ENCODE measurements at regions not wholly inside any gene's neighbourhood (a gene's known extent, or its start where the extent isn't known, plus 50 kb on each side); places are given as distances from the start of the nearest gene placed in this dataset.

DNA sequence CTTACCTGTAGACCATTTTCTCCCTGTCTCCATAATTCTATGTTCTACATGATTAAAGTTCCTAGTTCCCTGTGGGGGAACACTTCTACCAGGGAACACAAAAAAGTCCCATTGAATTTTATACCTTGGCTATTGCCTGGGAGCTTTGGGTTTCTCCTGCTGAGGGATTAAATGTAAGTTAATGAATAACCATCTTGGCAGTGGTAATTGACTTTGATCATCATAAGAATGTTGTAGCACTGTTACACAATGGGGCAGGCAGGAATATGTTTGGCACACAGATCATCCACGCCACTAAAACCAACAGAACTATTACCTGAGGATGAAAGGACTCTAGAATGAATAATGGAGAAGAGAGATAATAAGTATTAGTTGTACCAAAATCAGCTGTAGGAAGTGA lies 1106.2 kb upstream of the GJE1 start:
- WGBS, result no CpG with 5 or more reads among the region's 1 CpG
- Histone ChIP-seq H4K91ac (ENCODE audit: low read length) (no peak overlapping the region), H3K36me3 (ENCODE audit: control insufficient read depth in 1 of 2, insufficient read depth in 2 of 2, low read depth in 1 of 2, low read length in 2 of 2) (no peaks in the 10 kb centered on the region), H3K4me3 (ENCODE audit: insufficient read depth in 1 of 2, low read depth in 1 of 2, low read length in 2 of 2) (no peak overlapping the region), H2AK5ac (ENCODE audit: low read length, severe bottlenecking) (no peak overlapping the region), H3K79me1 (replicated peaks; ENCODE audit: low read length, poor library complexity, severe bottlenecking) (no peaks in the 10 kb centered on the region), H2BK5ac (ENCODE audit: low read depth, low read length, poor library complexity, severe bottlenecking) (no peak overlapping the region), H3K9ac (ENCODE audit: low read length) (no peak overlapping the region), H3K18ac (ENCODE audit: low read depth in 1 of 2, low read length in 2 of 2) (no peak overlapping the region), H3K27ac (ENCODE audit: low read length, poor library complexity, severe bottlenecking) (no peak overlapping the region), H3K14ac (ENCODE audit: low read length in 2 of 2) (no peak overlapping the region), H2BK15ac (ENCODE audit: low read depth, poor library complexity, severe bottlenecking) (no peak overlapping the region), H4K8ac (ENCODE audit: low read length) (no peak overlapping the region), H3K9me3 (ENCODE audit: control insufficient read depth, low read length) (peaks cover 3% of the 10 kb centered on the region), H3K4me2 (ENCODE audit: low read length, poor library complexity, severe bottlenecking) (no peak overlapping the region), H3K4me1 (ENCODE audit: control insufficient read depth, insufficient read depth, low read depth, low read length) (peaks cover 2% of the 10 kb centered on the region), H3K4ac (ENCODE audit: low read depth in 1 of 2, low read length in 2 of 2) (no peak overlapping the region), H2BK120ac (ENCODE audit: low read depth, low read length) (no peak overlapping the region), H3K27me3 (ENCODE audit: control insufficient read depth in 1 of 2, insufficient read depth in 1 of 2, low read length in 2 of 2) (no peaks in the 10 kb centered on the region), H2AFZ (ENCODE audit: low read depth, low read length) (no peak overlapping the region), H2BK12ac (ENCODE audit: low read length in 2 of 2) (no peak overlapping the region), H3K23ac (ENCODE audit: low read length in 2 of 2) (no peak overlapping the region)
- no peak for DNase-seq

DNA sequence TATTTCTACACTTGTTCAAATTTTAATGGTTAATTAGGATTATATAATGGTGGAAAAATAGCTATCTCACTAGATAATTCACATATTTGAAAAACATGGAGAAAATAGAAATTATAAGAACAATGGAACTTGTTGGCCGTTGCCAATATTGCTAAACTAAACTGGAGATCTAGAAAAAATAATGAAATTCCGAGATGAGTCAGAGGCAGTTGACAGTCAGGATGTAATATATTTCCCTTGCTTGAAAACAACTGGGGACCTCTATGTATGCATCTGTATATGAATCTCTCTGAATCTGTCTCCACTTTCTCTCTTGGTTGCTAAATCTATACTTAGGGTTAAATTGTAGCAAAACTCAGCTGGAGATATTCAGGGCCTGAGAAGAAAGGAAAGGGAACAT lies 1108.2 kb upstream of the GJE1 start:
- no peak overlapping the region for H3K18ac ChIP-seq (ENCODE audit: low read depth in 1 of 2, low read length in 2 of 2)
- H2BK5ac ChIP-seq (ENCODE audit: low read depth, low read length, poor library complexity, severe bottlenecking), result no peak overlapping the region
- no peaks in the 10 kb centered on the region for H3K36me3 ChIP-seq (ENCODE audit: control insufficient read depth in 1 of 2, insufficient read depth in 2 of 2, low read depth in 1 of 2, low read length in 2 of 2)
- H2AFZ ChIP-seq (ENCODE audit: low read depth, low read length), result no peak overlapping the region
- H3K4me1 ChIP-seq (ENCODE audit: control insufficient read depth, insufficient read depth, low read depth, low read length), result peaks cover 2% of the 10 kb centered on the region
- no peak overlapping the region for H4K91ac ChIP-seq (ENCODE audit: low read length)
- peak; percentile 3 for DNase-seq
- H4K8ac ChIP-seq (ENCODE audit: low read length), result no peak overlapping the region
- no peak overlapping the region for H3K9ac ChIP-seq (ENCODE audit: low read length)
- H3K27me3 ChIP-seq (ENCODE audit: control insufficient read depth in 1 of 2, insufficient read depth in 1 of 2, low read length in 2 of 2), result no peaks in the 10 kb centered on the region
- no peak overlapping the region for H2BK12ac ChIP-seq (ENCODE audit: low read length in 2 of 2)
- H2BK15ac ChIP-seq (ENCODE audit: low read depth, poor library complexity, severe bottlenecking), result no peak overlapping the region
- no peak overlapping the region for H2BK120ac ChIP-seq (ENCODE audit: low read depth, low read length)
- H2AK5ac ChIP-seq (ENCODE audit: low read length, severe bottlenecking), result no peak overlapping the region
- no peak overlapping the region for H3K23ac ChIP-seq (ENCODE audit: low read length in 2 of 2)
- peaks cover 3% of the 10 kb centered on the region for H3K9me3 ChIP-seq (ENCODE audit: control insufficient read depth, low read length)
- no peaks in the 10 kb centered on the region for H3K79me1 ChIP-seq (replicated peaks; ENCODE audit: low read length, poor library complexity, severe bottlenecking)
- no peak overlapping the region for H3K4me2 ChIP-seq (ENCODE audit: low read length, poor library complexity, severe bottlenecking)
- H3K4me3 ChIP-seq (ENCODE audit: insufficient read depth in 1 of 2, low read depth in 1 of 2, low read length in 2 of 2), result no peak overlapping the region
- no peak overlapping the region for H3K27ac ChIP-seq (ENCODE audit: low read length, poor library complexity, severe bottlenecking)
- H3K4ac ChIP-seq (ENCODE audit: low read depth in 1 of 2, low read length in 2 of 2), result no peak overlapping the region
- H3K14ac ChIP-seq (ENCODE audit: low read length in 2 of 2), result no peak overlapping the region
- WGBS, result 89% methylated on average over 2 of the region's 2 CpGs

DNA sequence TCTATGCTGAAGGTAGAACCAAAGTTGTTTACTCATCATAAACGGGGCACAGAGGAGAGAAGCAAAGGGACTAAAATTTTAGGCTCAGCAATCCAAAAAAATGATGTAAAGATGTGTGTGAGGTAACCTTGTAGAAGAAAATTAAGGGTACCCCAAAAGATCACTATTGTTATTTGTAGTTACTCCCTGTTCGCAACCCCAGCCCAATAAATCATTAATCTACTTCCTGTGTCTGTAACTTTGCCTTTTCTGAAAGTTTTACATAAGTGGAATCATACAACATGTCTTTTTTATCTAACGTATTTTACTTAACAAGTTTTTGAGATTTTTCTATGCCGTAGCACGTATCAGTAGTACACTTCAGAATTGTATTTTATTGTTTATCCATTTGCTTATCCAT lies 1114.8 kb upstream of the GJE1 start:
- no peak overlapping the region for H3K9ac ChIP-seq (ENCODE audit: low read length)
- WGBS, result 88% methylated on average over 1 of the region's 5 CpGs
- H3K27me3 ChIP-seq (ENCODE audit: control insufficient read depth in 1 of 2, insufficient read depth in 1 of 2, low read length in 2 of 2), result no peaks in the 10 kb centered on the region
- no peak overlapping the region for H3K18ac ChIP-seq (ENCODE audit: low read depth in 1 of 2, low read length in 2 of 2)
- no peak overlapping the region for H2BK12ac ChIP-seq (ENCODE audit: low read length in 2 of 2)
- no peak overlapping the region for H3K14ac ChIP-seq (ENCODE audit: low read length in 2 of 2)
- no peaks in the 10 kb centered on the region for H3K79me1 ChIP-seq (replicated peaks; ENCODE audit: low read length, poor library complexity, severe bottlenecking)
- H3K9me3 ChIP-seq (ENCODE audit: control insufficient read depth, low read length), result peaks cover 2% of the 10 kb centered on the region
- H3K36me3 ChIP-seq (ENCODE audit: control insufficient read depth in 1 of 2, insufficient read depth in 2 of 2, low read depth in 1 of 2, low read length in 2 of 2), result no peaks in the 10 kb centered on the region
- no peak overlapping the region for H2AK5ac ChIP-seq (ENCODE audit: low read length, severe bottlenecking)
- no peak overlapping the region for H2BK5ac ChIP-seq (ENCODE audit: low read depth, low read length, poor library complexity, severe bottlenecking)
- H3K23ac ChIP-seq (ENCODE audit: low read length in 2 of 2), result no peak overlapping the region
- no peak for DNase-seq
- H3K4ac ChIP-seq (ENCODE audit: low read depth in 1 of 2, low read length in 2 of 2), result no peak overlapping the region
- no peak overlapping the region for H3K4me2 ChIP-seq (ENCODE audit: low read length, poor library complexity, severe bottlenecking)
- H3K4me1 ChIP-seq (ENCODE audit: control insufficient read depth, insufficient read depth, low read depth, low read length), result no peaks in the 10 kb centered on the region
- no peak overlapping the region for H2BK120ac ChIP-seq (ENCODE audit: low read depth, low read length)
- no peak overlapping the region for H4K8ac ChIP-seq (ENCODE audit: low read length)
- H2BK15ac ChIP-seq (ENCODE audit: low read depth, poor library complexity, severe bottlenecking), result no peak overlapping the region
- no peak overlapping the region for H3K4me3 ChIP-seq (ENCODE audit: insufficient read depth in 1 of 2, low read depth in 1 of 2, low read length in 2 of 2)
- no peak overlapping the region for H4K91ac ChIP-seq (ENCODE audit: low read length)
- H3K27ac ChIP-seq (ENCODE audit: low read length, poor library complexity, severe bottlenecking), result no peak overlapping the region
- no peak overlapping the region for H2AFZ ChIP-seq (ENCODE audit: low read depth, low read length)

DNA sequence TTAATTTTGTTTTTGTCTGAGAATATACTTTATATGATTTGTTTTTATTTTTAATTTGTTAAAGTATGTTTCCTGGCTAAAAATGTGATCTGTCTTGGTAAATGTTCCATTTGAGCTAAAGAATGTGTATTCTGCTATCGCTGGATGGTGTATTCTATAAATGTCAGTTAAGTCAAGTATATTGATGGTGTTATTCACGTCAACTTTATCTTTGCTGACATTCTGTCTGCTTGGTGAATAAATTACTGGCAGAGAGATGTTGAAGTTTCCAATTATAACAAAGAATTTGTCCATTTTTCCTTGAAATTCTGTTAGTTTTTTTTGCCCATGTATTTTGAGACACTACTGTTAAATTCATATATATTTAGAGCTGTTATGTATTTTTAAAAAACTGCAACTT lies 1131.8 kb upstream of the GJE1 start:
- Histone ChIP-seq H3K14ac (ENCODE audit: low read length in 2 of 2) (no peak overlapping the region), H3K27ac (ENCODE audit: low read length, poor library complexity, severe bottlenecking) (no peak overlapping the region), H2AFZ (ENCODE audit: low read depth, low read length) (no peak overlapping the region), H3K9me3 (ENCODE audit: control insufficient read depth, low read length) (no peaks in the 10 kb centered on the region), H3K27me3 (ENCODE audit: control insufficient read depth in 1 of 2, insufficient read depth in 1 of 2, low read length in 2 of 2) (no peaks in the 10 kb centered on the region), H3K4me1 (ENCODE audit: control insufficient read depth, insufficient read depth, low read depth, low read length) (no peaks in the 10 kb centered on the region), H3K79me1 (replicated peaks; ENCODE audit: low read length, poor library complexity, severe bottlenecking) (no peaks in the 10 kb centered on the region), H2BK12ac (ENCODE audit: low read length in 2 of 2) (no peak overlapping the region), H3K36me3 (ENCODE audit: control insufficient read depth in 1 of 2, insufficient read depth in 2 of 2, low read depth in 1 of 2, low read length in 2 of 2) (no peaks in the 10 kb centered on the region), H2BK15ac (ENCODE audit: low read depth, poor library complexity, severe bottlenecking) (no peak overlapping the region), H2AK5ac (ENCODE audit: low read length, severe bottlenecking) (no peak overlapping the region), H3K4me3 (ENCODE audit: insufficient read depth in 1 of 2, low read depth in 1 of 2, low read length in 2 of 2) (no peak overlapping the region), H3K4ac (ENCODE audit: low read depth in 1 of 2, low read length in 2 of 2) (no peak overlapping the region), H3K9ac (ENCODE audit: low read length) (no peak overlapping the region), H2BK5ac (ENCODE audit: low read depth, low read length, poor library complexity, severe bottlenecking) (no peak overlapping the region), H3K4me2 (ENCODE audit: low read length, poor library complexity, severe bottlenecking) (no peak overlapping the region), H4K8ac (ENCODE audit: low read length) (no peak overlapping the region), H4K91ac (ENCODE audit: low read length) (no peak overlapping the region), H3K18ac (ENCODE audit: low read depth in 1 of 2, low read length in 2 of 2) (no peak overlapping the region), H3K23ac (ENCODE audit: low read length in 2 of 2) (no peak overlapping the region), H2BK120ac (ENCODE audit: low read depth, low read length) (no peak overlapping the region)
- WGBS, result 100% methylated on average over 2 of the region's 2 CpGs
- no peak for DNase-seq
